GM12864 (cell line): ENCODE measurements at regions not wholly inside any gene's neighbourhood (a gene's known extent, or its start where the extent isn't known, plus 50 kb on each side); places are given as distances from the start of the nearest gene placed in this dataset.
"Not testable (repeated sequence)": the region's sequence is repeated elsewhere in the genome, so short reads cannot be mapped to it uniquely, and the experiment has no call there.

Source experiments
- DNase-seq: peaks from one replicate; pipeline ENCODE4 v3.0.0-alpha.2; 2011; ENCODE audit warnings: low read depth
- H3K4me3 ChIP-seq: 2 replicates; pipeline ENCODE4 v1.5.1; 2011; ENCODE audit warnings: mild to moderate bottlenecking, low read depth, low read length, control low read depth
- TF ChIP-seq, protein P1 (sequence below): IDR thresholded peaks from 2 replicates; pipeline ENCODE4 v1.5.1; 2011; ENCODE audit warnings: low read depth, mild to moderate bottlenecking, moderate library complexity, low read length, control low read depth, inconsistent platforms; ENCODE audit errors: missing control alignments

DNA sequence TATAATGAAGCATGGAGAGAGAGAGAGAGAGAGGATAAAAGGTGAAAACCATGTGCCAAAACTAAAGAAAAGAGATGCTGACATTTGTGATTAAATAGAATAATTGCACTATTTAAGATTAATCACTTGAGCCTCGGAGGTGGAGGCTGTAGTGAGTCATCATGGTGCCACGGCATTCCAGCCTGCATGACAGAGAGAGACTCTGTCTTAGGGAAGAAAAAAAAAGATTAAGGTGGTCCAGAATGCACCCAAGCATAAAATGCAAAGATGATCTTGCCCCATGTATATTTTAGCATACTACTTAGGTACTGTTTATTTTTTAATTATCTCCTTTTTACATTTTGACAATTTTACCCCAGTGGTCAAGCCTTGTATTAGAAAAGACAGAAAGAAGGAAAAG is 742.5 kb downstream of the SPATA31A1 start:
- DNase-seq, H3K4me3 ChIP-seq: not testable (repeated sequence)

DNA sequence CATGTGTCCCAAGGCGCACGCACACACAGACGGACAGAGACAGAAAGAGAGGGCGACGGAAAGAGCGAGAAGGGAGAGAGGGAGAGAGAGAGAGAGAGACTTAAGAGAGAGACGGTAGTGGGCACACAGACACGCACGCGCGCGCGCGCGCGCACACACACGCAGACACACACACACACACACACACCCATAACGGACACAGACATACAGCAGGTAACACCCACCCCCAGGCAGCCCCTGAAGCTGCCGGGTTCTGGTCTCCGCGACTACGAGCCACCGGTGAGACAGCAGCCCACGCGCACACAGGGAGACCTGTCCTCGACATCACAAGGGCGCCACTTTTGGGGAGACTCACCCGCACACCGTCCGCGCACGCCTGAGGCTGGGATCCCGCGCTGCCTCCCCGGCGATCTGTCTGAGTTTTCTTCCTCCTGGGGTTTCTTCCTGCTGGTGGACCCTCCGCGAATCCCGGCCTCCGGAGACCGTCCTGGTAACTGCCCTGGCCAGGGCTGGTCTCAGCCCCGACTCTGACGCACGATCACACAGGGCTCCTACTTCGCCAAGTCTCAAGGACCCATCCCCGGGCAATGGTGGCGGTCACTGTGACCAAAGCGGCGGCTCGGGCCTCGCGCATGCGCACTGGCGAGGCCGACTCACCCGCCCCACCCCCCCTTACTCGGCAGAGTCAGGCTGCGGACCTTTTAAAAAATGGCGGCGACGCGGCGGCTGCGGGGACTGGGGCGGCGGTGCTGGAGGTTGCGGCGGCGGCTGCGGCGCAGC is 750.7 kb downstream of the SPATA31A1 start:
- peak overlapping the region; percentile 79 for H3K4me3 ChIP-seq
- DNase-seq, result peak; percentile 15

DNA sequence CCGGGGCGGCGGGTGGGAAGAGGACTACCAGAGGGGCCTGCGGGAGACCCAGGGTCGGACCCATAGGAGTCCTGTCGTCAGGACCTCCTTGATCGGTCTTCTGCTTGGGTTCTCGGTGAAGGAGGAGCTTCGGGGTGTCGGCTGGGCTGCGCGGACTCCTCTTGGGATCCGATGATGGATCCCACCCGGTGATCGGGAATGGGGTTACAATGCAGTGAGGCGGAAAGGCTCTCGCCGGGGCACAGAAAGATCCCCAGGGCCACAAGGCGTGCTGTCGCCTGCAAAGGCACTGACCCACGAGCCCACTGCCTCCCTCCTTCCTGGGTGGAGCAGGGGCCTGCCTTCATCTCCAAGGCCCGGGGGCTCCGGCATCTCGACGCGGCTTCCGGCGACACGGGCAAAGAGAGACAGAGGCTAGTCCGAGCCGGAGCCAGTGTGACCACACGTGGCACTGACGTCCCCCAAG is 751.3 kb downstream of the SPATA31A1 start:
- H3K4me3 ChIP-seq, result peak overlapping the region; percentile 50

DNA sequence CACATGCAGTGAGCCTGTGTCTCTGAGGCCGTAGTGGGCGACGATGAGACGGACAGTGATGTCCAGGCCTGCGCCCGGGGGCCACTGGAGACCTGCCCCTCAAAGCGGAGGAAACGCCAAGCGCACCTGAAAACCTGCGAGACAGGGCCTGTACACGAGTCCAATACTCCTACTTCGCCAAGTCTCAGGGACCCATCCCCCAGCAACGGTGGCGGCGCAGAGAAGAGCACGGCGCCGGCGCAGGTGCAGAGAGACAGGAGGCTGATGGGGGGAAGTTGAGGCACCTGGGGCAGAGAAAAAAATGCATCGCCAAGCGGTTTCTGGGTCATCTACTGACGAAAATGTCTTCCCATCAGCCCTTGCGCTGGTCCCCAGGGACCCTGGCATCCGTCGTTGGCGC is 751.8 kb downstream of the SPATA31A1 start:
- DNase-seq, result not testable (repeated sequence)

More for the DNA sequence above, 751.3 kb downstream of the SPATA31A1 start:
- not testable (repeated sequence) for DNase-seq

DNA sequence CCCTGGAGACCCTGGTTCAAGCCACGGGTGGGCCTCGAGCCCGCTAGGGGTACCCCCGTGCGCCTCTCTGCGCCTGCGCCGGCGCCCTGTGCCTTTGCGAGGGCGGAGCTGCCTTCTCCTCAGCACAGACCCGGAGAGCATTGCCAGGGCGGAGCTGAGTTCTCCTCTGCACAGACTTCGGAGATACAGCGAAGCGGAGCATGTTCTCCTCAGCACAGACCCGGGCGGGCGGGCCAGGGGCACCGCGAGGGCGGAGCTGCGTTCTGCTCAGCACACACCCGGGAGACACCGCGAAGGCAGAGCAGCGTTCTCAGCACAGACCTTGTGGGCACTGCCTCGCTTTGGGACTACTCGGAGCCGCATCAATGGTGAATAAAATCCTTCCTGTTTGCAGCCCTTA is 753.0 kb downstream of the SPATA31A1 start:
- H3K4me3 ChIP-seq, DNase-seq: not testable (repeated sequence)

More for the DNA sequence above, 751.8 kb downstream of the SPATA31A1 start:
- peak overlapping the region; percentile 42 for H3K4me3 ChIP-seq

DNA sequence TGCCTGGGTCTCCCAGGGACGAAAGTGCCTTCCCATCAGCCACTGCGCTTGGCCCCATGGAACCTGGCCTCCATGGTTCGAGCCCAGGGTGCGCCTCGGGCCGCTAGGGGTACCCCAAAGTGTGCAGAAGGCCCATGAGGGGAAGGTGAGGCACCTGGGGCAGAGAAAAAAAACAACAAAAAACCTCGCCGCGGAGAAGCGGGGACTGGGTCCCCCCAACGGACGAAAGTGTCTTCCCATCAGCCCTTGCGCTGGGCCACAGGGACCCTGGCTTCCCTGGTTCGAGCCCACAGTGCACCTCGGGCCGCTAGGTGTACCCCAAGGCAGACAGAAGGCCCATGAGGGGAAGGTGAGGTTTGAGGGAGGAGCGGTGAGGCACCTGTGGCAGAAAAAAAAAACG is 755.3 kb downstream of the SPATA31A1 start:
- not testable (repeated sequence) for H3K4me3 ChIP-seq, DNase-seq

DNA sequence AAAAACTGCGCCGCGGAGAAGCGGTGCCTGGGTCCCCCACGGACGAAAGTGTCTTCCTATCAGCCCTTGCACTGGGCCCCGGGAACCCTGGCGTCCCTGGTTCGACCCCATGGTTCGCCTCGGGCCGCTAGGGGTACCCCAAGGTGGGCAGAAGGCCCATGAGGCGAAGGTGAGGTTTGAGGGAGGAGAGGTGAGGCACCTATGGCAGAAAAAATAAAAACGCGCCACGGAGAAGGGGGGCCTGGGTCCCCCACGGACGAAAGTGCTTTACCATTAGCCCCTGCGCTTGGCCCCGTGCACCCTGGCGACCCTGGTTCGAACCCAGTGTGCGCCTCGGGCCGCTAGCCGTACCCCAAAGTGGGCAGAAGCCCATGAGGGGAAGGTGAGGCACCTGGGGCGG is 756.1 kb downstream of the SPATA31A1 start:
- not testable (repeated sequence) for DNase-seq, H3K4me3 ChIP-seq

DNA sequence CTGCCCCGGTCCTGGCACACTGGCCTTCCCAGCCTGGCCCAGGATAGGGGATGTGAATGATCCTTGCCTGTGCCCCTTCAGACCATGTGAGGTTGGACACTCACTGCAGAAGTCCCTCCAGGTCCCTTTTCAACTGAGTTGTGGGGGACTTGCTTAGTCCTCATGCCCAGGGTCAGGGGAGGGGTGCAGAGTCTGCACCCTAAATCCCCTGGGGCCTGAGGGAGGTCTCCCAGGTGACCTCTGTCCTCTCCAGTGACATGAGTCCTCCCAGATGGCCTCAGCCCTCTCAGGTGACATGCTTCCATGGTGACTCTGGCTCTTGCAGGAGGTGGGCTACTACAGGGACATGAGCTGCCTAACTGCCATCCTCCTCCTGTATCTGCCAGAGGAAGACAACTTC is 775.1 kb downstream of the SPATA31A1 start:
- not testable (repeated sequence) for H3K4me3 ChIP-seq, DNase-seq

DNA sequence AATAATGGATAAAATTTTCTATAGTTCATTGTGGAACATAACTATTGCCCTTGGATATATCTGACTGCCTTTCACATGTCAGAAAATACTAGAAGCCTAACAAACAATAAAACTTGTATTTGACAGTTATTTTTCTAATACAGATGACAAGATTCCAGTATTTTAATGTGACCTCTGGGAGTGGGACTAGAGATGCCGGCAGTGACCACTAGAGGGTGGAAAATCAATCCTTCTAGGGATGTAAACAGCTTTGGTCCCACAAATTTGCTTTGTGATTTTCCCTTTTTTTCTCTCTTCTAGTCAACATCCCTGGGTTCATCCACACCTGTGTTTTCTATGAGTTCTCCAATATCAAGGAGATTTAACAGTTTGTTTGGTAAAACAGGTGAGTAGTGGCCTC is 813.7 kb downstream of the SPATA31A1 start:
- not testable (repeated sequence) for H3K4me3 ChIP-seq, DNase-seq

DNA sequence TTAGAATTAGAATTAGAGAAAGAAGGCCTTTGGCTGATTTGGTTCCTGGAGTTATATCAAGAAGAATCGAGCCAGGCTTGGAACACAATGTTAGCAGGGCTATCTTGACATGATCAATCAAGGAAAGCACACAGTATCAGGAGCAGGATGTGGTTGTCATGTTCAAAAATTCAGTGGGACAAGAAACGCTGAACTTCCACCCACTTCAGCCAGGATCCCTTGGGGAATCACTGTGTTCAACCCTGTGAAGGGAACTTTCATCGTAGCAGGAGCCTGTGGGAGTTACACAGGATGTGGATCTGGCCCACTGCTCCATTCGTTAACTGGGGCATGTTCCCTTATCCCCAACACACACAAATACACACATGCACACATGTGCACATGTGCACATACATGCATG is 817.8 kb downstream of the SPATA31A1 start:
- not testable (repeated sequence) for DNase-seq, H3K4me3 ChIP-seq

DNA sequence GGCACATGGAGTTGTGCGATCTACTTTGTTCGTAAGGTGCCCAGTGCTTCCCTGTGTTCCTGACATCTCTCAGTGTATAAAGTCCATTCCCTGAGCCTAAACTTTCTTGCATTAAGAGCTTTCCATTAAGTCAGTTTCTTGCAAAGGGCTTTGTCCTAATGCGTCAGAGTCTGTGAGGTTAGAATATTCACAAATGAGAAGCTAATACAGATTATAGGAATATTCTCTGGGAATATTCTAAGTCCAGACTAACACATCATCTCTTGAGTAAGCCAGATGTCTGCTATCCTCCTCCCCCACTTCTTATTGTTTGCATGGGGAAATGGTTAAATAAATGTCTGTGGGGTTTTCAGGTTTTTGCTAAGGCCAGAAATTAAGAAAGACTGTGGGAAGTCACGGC is 818.6 kb downstream of the SPATA31A1 start:
- not testable (repeated sequence) for H3K4me3 ChIP-seq, DNase-seq

DNA sequence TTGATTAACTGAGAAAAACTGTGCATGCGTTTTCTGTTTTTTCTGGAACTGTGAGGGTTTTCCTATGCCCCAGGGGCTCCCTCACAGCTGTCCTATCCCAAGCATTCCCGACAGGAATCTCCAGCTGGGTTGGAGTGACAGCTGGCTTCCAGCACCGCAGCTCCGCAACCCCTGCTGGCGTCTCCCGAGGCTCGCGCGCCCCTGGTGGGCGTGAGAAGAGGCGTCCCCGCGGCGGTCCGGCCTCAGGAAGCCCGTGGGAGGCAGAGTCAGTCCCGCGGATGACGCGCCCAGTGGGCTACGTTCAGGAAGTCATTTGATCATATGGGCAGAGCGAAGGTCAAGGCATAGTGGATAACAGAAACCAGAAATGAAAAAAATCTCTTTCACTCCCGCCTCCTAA is 821.9 kb downstream of the SPATA31A1 start:
- TF ChIP-seq, protein P1, sequence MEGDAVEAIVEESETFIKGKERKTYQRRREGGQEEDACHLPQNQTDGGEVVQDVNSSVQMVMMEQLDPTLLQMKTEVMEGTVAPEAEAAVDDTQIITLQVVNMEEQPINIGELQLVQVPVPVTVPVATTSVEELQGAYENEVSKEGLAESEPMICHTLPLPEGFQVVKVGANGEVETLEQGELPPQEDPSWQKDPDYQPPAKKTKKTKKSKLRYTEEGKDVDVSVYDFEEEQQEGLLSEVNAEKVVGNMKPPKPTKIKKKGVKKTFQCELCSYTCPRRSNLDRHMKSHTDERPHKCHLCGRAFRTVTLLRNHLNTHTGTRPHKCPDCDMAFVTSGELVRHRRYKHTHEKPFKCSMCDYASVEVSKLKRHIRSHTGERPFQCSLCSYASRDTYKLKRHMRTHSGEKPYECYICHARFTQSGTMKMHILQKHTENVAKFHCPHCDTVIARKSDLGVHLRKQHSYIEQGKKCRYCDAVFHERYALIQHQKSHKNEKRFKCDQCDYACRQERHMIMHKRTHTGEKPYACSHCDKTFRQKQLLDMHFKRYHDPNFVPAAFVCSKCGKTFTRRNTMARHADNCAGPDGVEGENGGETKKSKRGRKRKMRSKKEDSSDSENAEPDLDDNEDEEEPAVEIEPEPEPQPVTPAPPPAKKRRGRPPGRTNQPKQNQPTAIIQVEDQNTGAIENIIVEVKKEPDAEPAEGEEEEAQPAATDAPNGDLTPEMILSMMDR, result peak; percentile 23
- H3K4me3 ChIP-seq, DNase-seq: not testable (repeated sequence)

DNA sequence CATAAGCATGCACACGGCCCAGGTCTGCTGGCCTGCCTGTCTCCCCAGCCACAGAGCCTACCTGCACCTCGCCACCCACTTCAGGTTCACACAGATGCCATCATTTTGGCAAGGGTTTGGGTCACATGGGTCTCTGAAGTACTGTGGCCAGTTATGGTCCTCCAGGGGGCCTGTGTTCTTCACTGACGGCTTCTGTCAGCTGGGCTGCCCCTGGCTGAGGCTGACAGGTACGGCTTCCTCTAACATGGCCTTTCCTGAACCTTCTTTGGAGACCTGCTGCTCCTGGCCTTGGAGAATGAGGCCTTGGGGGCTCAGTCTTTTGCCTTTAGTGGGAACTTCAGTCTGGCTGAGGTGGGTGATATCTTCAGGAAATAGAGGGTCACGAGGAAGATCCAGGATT is 835.9 kb downstream of the SPATA31A1 start:
- not testable (repeated sequence) for H3K4me3 ChIP-seq, DNase-seq

DNA sequence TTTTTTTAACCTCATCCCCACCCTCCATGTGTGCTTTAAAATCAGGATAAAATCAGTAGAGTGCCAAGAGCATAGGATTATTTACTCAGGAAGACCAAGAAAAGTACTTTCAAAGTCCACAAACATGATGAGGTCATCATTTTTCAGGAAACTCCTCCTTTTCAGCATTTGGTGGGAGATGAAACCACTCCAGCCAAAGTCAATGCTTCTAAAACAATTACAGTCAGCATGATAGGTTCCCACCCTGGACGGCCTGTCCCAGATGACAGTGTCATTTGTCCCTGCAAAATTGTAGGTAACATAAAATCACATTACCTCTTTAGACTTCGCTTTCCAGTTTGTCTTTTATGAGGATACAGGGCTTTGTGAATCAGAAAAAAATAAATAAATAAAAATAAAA is 836.7 kb downstream of the SPATA31A1 start:
- not testable (repeated sequence) for DNase-seq, H3K4me3 ChIP-seq

DNA sequence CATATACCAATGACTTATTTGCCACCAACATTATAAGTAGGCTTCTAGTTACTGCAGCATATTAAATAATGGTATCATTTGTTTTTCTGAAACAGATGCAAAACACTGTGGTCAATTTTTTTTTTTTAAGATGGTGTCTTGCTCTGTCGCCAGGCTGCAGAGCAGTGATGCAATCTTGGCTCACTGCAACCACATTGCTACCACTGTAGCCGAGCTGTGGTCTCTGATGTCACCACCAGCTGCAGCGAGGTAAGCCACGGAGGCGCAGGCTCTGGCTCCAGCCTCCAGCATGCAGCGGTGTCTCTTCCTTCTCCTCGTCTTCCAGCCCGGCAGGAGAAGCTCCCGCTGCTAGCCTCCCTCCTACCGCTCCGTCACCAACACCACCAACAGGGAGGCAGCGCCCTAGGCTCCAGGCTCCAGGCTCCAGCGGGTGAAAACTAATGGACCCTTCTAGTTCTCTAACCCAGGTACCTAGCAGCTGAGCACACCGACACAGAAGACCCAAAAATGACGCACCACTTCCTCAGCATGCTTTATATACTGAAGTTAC is 840.8 kb downstream of the SPATA31A1 start:
- not testable (repeated sequence) for DNase-seq

DNA sequence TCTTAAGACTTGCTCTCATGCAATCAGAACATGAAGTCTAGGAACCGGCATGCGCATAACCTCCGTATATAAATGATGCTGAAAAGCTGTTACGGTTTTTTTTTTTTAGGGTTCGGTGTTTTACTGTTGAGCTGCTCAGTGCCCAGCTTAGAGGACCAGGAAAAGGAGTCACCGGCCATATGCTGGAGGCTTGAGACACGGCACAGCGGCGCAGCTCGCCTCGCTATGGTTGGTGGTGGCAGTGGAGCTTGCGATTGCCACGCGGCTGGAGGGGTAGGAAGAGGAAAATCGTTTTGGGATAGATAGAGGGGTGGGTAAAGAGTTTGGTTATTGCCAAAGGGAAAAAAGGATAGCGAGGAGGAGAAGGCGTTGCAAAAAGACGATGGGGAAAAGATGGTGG is 841.3 kb downstream of the SPATA31A1 start:
- not testable (repeated sequence) for H3K4me3 ChIP-seq, DNase-seq

More for the DNA sequence above, 840.8 kb downstream of the SPATA31A1 start:
- H3K4me3 ChIP-seq, result not testable (repeated sequence)

DNA sequence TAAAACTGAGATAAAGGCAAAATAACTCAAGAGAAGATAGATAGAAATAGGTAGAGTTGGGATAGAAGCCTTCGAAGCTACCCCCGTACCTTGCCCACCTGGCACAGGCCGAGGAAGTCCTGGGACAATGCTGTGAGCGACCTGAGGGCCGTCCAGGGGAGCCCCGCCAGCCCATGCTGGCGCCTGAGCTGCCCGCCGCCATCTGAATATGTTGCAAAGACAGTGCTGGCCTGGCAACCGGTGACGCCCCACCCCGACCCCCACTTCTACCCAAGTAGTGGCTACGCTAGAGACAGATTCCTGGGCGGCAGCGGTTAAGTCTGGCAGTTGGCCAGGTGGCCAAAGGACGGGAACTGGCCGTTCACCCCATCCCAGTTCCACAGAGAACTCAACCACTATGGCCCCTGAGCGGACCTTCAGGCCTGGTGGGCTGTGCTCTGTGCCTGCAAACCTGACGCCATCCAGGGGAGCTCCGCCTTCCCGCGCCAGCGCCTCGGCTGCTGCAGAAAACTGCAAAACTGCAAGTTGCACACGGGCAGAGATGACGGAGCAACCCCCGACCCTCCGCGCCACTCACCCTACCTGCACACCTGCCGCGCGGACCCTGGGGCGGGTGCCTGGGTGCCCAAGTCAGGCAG is 866.2 kb downstream of the SPATA31A1 start:
- not testable (repeated sequence) for H3K4me3 ChIP-seq, DNase-seq

DNA sequence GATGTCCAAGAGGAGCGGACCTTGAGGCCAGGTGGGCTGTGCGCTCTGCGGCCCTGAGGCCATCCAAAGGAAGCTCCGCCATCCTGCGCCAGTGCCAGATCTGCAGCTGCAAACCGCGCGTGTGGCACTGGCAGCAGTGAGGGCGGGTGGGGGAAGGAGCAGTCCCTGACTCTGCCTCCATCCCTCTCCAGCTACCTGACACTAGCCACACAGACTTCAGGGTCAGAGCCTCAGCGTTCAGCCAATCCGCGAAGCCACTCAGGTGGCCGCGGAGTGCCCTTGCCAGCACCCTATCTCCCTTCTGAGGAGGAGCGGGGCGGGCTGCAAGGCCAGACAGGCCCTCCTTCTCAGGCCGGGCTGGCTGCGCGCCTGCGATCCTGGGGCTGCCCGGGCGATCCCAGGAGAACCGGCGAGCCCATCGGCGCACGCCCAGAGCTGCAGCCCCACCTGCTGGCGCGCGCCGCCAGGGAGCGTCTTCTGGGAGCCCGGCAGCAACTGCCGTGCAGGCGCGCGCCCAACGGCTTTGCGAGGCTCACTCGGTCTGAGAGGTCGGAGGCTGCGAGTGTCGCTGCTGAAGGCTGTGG is 867.2 kb downstream of the SPATA31A1 start:
- not testable (repeated sequence) for DNase-seq, H3K4me3 ChIP-seq
